Psoas muscle (tissue), 7 donors: ENCODE measurements at regions not wholly inside any gene's neighbourhood (a gene's known extent, or its start where the extent isn't known, plus 50 kb on each side); places are given as distances from the start of the nearest gene placed in this dataset.

Source experiments
- ATAC-seq, 4 donors: fragments of 200-7000 bp; cut with Tn5 transposase; one replicate each; pipeline ENCODE4 v1.9.1; 2020; ENCODE audit warnings: moderate library complexity in 3 of 4, mild to moderate bottlenecking in 2 of 4
- DNase-seq, 2 donors: peaks; one replicate each; pipeline ENCODE4 v3.0.0-alpha.2; 2020
- H3K27ac ChIP-seq: fragments of 200-600 bp; one replicate; pipeline ENCODE4 v1.8.0; 2022
- H3K27me3 ChIP-seq, 3 donors: fragments of 200-600 bp in 1 of 3; one replicate each; pipeline versions ENCODE4 v1.6.1 to v1.8.0; 2013 to 2022; ENCODE audit warnings: low read length in 2 of 3, mild to moderate bottlenecking in 2 of 3, moderate library complexity in 1 of 3; ENCODE audit not compliant: insufficient read depth in 3 of 3
- H3K36me3 ChIP-seq, 2 donors: fragments of 200-600 bp in 1 of 2; one replicate each; pipeline versions ENCODE4 v1.6.1 to v1.8.0; 2013 to 2022; ENCODE audit warnings: low read depth in 1 of 2, mild to moderate bottlenecking in 1 of 2, moderate library complexity in 1 of 2; ENCODE audit not compliant: insufficient read depth in 1 of 2
- H3K4me1 ChIP-seq: fragments of 200-600 bp; one replicate; pipeline ENCODE4 v1.8.0; 2022
- H3K4me3 ChIP-seq: fragments of 200-600 bp; one replicate; pipeline ENCODE4 v1.8.0; 2022; ENCODE audit warnings: mild to moderate bottlenecking
- H3K9me3 ChIP-seq: fragments of 200-600 bp; one replicate; pipeline ENCODE4 v1.8.0; 2022
- WGBS, 3 donors: extraction: QIAGEN DNeasy Blood & Tissue Kit; methylation state at CpG; one replicate each; pipeline versions ENCODE4 v1.1.6 to v1.1.7; 2013; 5-methylcytosine and 5-hydroxymethylcytosine counted together
- intact Hi-C, 2 donors: fragments of 100-400 bp; cut with DNase I; formaldehyde crosslinking; loops; one replicate each; pipeline versions ENCODE4 v1.11.0 to v1.14.2; 2022
- TF ChIP-seq, protein P1 (sequence below): fragments of 200-600 bp; IDR thresholded peaks from one replicate; pipeline ENCODE4 v1.8.0; 2022; ENCODE audit warnings: antibody characterized with exemption
- donor health status: healthy with polysubstance abuse.
- donor health status: DM: no; HTN: no; CAD: no; lungs with moderate emphysema.
- donor health status: Bipolar disorder and iron deficiency.
- donor health status: healthy.
- donor health status: DM: yes; HTN: yes; CAD: no.
- donor health status: DM: no; HTN: no; CAD: no.
- donor health status: DM: yes; HTN: yes; CAD: no.

DNA sequence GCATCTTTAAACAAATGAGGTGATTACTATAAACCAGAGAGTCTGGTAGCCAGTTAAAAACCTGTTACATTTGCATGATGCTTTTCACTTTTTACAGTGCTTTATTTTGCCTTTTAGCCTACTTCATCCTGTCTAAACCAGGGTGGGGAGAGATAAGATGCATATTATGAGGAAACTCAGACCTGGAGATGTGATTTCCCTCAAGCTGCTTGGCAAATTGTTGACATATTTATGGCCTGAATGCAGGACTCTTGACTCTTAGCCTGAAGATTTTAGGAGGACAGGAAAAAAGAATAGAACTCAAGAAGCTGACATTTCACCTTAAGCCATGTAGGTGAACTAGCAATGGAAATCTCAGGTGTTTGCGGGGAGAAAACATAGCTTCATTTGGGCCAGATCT is 202.8 kb downstream of the NMUR2 start:
- no peak overlapping the region for H3K27ac ChIP-seq
- TF ChIP-seq, protein P1, sequence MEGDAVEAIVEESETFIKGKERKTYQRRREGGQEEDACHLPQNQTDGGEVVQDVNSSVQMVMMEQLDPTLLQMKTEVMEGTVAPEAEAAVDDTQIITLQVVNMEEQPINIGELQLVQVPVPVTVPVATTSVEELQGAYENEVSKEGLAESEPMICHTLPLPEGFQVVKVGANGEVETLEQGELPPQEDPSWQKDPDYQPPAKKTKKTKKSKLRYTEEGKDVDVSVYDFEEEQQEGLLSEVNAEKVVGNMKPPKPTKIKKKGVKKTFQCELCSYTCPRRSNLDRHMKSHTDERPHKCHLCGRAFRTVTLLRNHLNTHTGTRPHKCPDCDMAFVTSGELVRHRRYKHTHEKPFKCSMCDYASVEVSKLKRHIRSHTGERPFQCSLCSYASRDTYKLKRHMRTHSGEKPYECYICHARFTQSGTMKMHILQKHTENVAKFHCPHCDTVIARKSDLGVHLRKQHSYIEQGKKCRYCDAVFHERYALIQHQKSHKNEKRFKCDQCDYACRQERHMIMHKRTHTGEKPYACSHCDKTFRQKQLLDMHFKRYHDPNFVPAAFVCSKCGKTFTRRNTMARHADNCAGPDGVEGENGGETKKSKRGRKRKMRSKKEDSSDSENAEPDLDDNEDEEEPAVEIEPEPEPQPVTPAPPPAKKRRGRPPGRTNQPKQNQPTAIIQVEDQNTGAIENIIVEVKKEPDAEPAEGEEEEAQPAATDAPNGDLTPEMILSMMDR, result no peak
- no peak overlapping the region for H3K4me3 ChIP-seq
- no peaks in the 10 kb centered on the region for H3K36me3 ChIP-seq
- H3K9me3 ChIP-seq, result no peaks in the 10 kb centered on the region
- ATAC-seq, result no peak
- no peaks in the 10 kb centered on the region for H3K27me3 ChIP-seq
- no peaks in the 10 kb centered on the region for H3K4me1 ChIP-seq
- intact Hi-C loops, result no loop called here
- DNase-seq, result no peak
- 87 to 100% (median 89%) methylated on average over 1 of the region's 1 CpG for WGBS, 3 donors

GRCh38 chr5:152193391-152194107 is 211.5 kb downstream of the NMUR2 start:
- ATAC-seq (no peak), DNase-seq (no peak)
- intact Hi-C loops, result no loop called here
- no peak overlapping the region for H3K27ac ChIP-seq
- TF ChIP-seq, protein P1, result no peak
- no peaks in the 10 kb centered on the region for H3K36me3 ChIP-seq
- no peaks in the 10 kb centered on the region for H3K4me1 ChIP-seq
- no peak overlapping the region for H3K4me3 ChIP-seq
- no peaks in the 10 kb centered on the region for H3K27me3 ChIP-seq
- peaks cover 7% of the 10 kb centered on the region for H3K9me3 ChIP-seq

- DNase-seq, result no peak
- TF ChIP-seq, protein P1, result no peak
- Histone ChIP-seq H3K4me1 (no peaks in the 10 kb centered on the region), H3K27me3 (no peaks in the 10 kb centered on the region), H3K9me3 (peaks cover 10% of the 10 kb centered on the region), H3K4me3 (no peak overlapping the region), H3K36me3 (no peaks in the 10 kb centered on the region), H3K27ac (no peak overlapping the region)
- ATAC-seq, result peak in 2 of 4 donors; percentile 27 to 56
- intact Hi-C loops, result no loop called here
Observed at GRCh38 chr5:152188251-152188650, 216.8 kb downstream of the NMUR2 start.

DNA sequence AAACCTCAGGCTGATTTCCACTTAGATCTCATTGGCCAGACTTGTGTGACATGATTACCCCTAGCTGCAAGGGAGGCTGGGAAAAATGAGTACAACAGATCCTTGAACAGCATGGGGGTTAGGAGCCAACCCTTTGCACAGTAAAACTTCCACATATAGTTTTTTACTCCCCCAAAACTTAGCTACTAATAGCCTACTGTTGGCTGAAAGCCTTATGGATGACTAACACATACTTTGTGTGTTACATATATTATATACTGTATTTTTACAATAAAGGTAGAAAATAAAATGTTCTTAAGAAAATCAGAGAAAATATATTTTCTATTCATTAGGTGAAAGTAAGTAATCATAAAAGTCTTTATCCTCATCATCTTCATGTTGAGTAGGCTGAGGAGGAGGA is 217.4 kb downstream of the NMUR2 start:
- intact Hi-C loops, result no loop called here
- no peak overlapping the region for H3K27ac ChIP-seq
- H3K4me1 ChIP-seq, result no peaks in the 10 kb centered on the region
- DNase-seq, result no peak
- H3K36me3 ChIP-seq, result no peaks in the 10 kb centered on the region
- H3K27me3 ChIP-seq, result no peaks in the 10 kb centered on the region
- H3K4me3 ChIP-seq, result no peak overlapping the region
- H3K9me3 ChIP-seq, result peaks cover 8% of the 10 kb centered on the region
- TF ChIP-seq, protein P1, result no peak
- no peak for ATAC-seq
